Activated naive CD4-positive, alpha-beta T cell treated with anti-CD3 and anti-CD28 coated beads, Interleukin-2, amount 10 ng/mL, durations not matched to agents 7 days and 5 days (primary cell): ENCODE measurements at regions not wholly inside any gene's neighbourhood (a gene's known extent, or its start where the extent isn't known, plus 50 kb on each side); places are given as distances from the start of the nearest gene placed in this dataset.

Source experiments
- CTCF ChIA-PET: fragments of 350-600 bp; sonication (Branson Sonifier 250); formaldehyde crosslinking; loops from one replicate; lab custom pipeline; 2021; ENCODE audit warnings: antibody characterized with exemption; lab: Charles Lee
- DNase-seq: peaks from one replicate; pipeline ENCODE4 v3.0.0-alpha.2; 2020
- H3K27ac Mint-ChIP-seq: one replicate; pipeline ENCODE4 v1.8.0; 2021; ENCODE audit warnings: mild to moderate bottlenecking, moderate library complexity, mixed read lengths
- H3K27me3 Mint-ChIP-seq: one replicate; pipeline ENCODE4 v1.8.0; 2021; ENCODE audit warnings: mild to moderate bottlenecking, mixed read lengths
- H3K36me3 Mint-ChIP-seq: one replicate; pipeline ENCODE4 v1.8.0; 2021; ENCODE audit warnings: mixed read lengths
- H3K4me1 Mint-ChIP-seq: one replicate; pipeline ENCODE4 v1.8.0; 2021; ENCODE audit warnings: mixed read lengths
- H3K4me3 Mint-ChIP-seq: one replicate; pipeline ENCODE4 v1.8.0; 2021; ENCODE audit warnings: mild to moderate bottlenecking, moderate library complexity, mixed read lengths
- H3K9me3 Mint-ChIP-seq: one replicate; pipeline ENCODE4 v1.8.0; 2021; ENCODE audit warnings: mixed read lengths

DNA sequence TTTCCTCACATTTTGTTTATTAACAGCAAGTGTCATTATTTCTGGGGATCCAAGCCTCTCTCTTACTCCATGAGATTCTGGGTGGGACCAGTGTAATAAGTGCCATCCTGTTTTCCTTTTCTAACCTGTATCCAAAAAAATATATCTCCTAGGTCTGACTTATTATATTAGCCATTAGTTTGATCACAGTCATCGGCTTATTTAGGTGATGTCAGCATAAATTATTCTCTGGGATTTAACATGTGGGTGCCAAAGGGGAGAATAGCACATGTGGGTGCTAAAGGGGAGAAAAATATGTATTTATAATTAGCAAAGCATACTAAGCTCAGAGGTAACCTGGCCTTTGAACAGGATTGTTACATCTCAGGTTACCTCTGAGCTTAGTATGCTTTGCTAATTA is 293.8 kb upstream of the SEMA3D start:
- Mint-ChIP-seq H3K27ac (no peak overlapping the region), H3K4me1 (no peaks in the 10 kb centered on the region), H3K36me3 (no peaks in the 10 kb centered on the region), H3K27me3 (no peaks in the 10 kb centered on the region), H3K9me3 (no peaks in the 10 kb centered on the region), H3K4me3 (no peak overlapping the region)
- DNase-seq = no peak
- CTCF ChIA-PET = no interaction called here

DNA sequence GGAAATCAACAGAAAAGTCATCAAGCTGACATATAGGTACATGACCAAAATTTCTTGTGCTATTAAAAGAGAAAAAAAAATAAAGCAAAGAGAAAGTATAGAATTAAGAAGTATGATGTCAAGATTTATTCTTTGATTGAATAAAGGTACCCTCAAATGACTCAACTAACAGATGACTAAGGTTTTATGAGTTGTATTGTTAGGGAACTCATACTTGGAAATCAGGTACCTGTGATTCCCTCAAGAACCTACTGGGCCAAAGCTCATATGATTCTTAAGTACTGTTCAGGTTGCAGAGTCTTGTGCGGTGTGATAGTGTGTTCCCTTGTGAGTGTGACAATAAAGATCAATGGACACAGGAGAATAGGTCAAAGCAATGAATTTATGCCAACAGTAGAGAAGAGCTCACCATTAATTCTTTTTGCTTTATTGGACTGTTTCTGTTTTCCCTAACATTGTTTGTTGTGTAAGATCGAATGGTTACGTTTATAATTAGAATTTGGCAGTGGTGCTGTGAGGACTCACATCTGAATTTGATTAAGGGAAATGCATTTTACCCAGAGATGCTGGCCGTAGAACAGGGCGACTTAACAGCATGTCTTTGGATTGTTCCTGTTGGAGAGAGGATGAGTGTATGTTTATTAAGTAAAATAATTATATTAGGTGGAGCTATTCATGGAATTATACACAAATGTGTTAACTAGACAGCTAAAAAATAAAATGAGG is 293.2 kb upstream of the SEMA3D start:
- Mint-ChIP-seq H3K27me3 (no peaks in the 10 kb centered on the region), H3K9me3 (no peaks in the 10 kb centered on the region), H3K36me3 (no peaks in the 10 kb centered on the region), H3K27ac (no peak overlapping the region), H3K4me1 (no peaks in the 10 kb centered on the region), H3K4me3 (no peak overlapping the region)
- CTCF ChIA-PET = no interaction called here
- DNase-seq = no peak

DNA sequence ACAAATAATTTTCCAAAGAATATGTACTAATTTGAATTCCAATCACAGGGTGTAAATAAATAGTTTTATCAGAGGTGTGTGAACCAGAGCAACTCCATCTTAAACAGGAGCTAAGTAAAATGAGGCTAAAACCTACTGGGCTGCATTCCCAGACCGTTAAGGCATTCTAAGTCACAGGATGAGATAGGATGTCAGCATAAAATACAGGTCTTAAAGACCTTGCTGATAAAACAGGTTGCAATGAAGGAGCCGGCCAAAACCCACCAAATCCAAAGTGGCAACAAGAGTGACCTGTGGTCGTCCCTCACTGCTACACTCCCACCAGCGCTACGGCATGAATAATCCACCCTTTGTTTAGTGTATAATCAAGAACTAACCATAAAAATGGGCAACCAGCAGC is 291.7 kb upstream of the SEMA3D start:
- no peak overlapping the region for H3K27ac Mint-ChIP-seq
- no peak for DNase-seq
- no peaks in the 10 kb centered on the region for H3K9me3 Mint-ChIP-seq
- no peaks in the 10 kb centered on the region for H3K4me1 Mint-ChIP-seq
- no peak overlapping the region for H3K4me3 Mint-ChIP-seq
- CTCF ChIA-PET = no interaction called here
- no peaks in the 10 kb centered on the region for H3K27me3 Mint-ChIP-seq
- H3K36me3 Mint-ChIP-seq = no peaks in the 10 kb centered on the region

DNA sequence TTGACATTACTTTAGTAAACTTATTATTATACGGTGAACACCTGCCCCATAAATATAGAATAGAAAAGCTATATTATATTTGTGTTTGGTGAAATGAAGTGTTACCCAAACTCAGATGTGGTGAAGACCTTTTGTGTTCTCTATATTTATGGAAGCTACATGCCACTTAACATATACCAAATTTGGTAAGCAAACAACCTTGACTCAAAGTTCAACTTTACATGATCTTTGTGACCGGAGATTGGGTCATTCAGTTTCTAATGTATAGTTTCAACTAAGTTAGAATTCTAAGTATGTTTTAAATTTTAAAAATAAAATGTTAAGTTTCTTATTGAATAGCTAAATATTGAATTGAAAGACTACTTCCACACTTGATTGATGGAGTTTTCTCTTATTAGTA is 288.6 kb upstream of the SEMA3D start:
- no peak overlapping the region for H3K27ac Mint-ChIP-seq
- no peaks in the 10 kb centered on the region for H3K9me3 Mint-ChIP-seq
- CTCF ChIA-PET = no interaction called here
- no peaks in the 10 kb centered on the region for H3K27me3 Mint-ChIP-seq
- H3K4me3 Mint-ChIP-seq = no peak overlapping the region
- no peaks in the 10 kb centered on the region for H3K4me1 Mint-ChIP-seq
- no peak for DNase-seq
- no peaks in the 10 kb centered on the region for H3K36me3 Mint-ChIP-seq

DNA sequence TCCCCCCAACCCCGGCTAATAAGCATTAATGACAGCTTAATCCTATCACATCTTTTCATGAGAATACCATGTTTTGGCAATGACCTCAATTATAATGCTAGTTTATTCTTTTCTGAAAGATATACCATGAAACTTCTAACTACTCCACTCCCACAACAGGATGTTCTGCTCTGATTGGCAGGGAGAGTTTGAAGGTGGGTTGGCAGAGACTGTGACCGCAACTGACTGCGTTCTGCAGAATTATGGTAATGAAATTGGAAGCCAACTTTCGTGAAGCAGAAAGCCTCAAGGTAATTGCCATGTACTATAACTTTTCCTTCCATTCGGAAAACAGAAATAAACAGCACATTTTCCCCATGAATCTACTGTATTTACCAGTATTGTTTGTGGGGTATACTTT is 288.2 kb upstream of the SEMA3D start:
- DNase-seq = no peak
- H3K36me3 Mint-ChIP-seq = no peaks in the 10 kb centered on the region
- no peak overlapping the region for H3K27ac Mint-ChIP-seq
- no peaks in the 10 kb centered on the region for H3K27me3 Mint-ChIP-seq
- H3K4me1 Mint-ChIP-seq = no peaks in the 10 kb centered on the region
- H3K4me3 Mint-ChIP-seq = no peak overlapping the region
- no peaks in the 10 kb centered on the region for H3K9me3 Mint-ChIP-seq
- CTCF ChIA-PET = no interaction called here

DNA sequence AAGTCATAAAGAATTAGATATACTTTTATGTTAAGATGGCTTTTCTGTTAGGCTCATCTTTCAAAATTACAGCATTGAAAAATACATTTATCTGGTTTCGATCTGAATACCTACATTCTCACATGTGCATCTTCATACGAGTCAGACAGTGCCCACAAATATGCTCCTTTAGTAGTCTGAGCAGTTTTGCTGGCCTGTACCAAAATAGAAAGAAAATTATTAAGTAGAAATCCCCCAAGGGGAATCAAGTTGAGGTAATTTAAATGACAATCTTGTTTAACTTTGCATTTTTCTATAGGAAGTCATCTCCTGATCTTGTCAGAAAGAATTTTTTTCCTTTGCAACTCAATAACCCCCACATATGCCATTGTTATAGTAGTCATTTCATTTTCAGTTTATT is 287.4 kb upstream of the SEMA3D start:
- Mint-ChIP-seq H3K27ac (no peak overlapping the region), H3K4me1 (no peaks in the 10 kb centered on the region), H3K36me3 (no peaks in the 10 kb centered on the region), H3K27me3 (no peaks in the 10 kb centered on the region), H3K4me3 (no peak overlapping the region), H3K9me3 (no peaks in the 10 kb centered on the region)
- CTCF ChIA-PET = no interaction called here
- DNase-seq = no peak

DNA sequence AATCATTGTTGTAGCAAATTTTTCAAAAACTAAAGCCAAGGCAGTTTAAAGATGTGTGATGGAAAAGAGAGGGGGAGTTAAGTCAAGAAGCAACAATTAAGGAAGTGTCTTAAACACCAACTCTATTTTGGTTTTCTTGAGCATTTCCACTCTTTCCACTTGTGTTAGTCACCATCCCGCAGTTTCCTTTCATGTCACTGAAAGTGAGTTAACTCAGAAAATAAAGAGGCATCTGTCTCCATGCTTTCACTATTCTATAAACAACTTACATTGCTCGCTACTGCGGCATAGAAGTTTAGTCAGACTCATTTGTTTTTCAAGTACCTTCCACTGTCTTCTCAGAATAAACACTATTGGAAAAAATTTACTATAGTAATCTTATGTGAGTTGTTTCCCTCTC is 284.9 kb upstream of the SEMA3D start:
- CTCF ChIA-PET = no interaction called here
- no peaks in the 10 kb centered on the region for H3K9me3 Mint-ChIP-seq
- DNase-seq = no peak
- no peaks in the 10 kb centered on the region for H3K4me1 Mint-ChIP-seq
- no peak overlapping the region for H3K27ac Mint-ChIP-seq
- no peaks in the 10 kb centered on the region for H3K36me3 Mint-ChIP-seq
- H3K4me3 Mint-ChIP-seq = no peak overlapping the region
- no peaks in the 10 kb centered on the region for H3K27me3 Mint-ChIP-seq

DNA sequence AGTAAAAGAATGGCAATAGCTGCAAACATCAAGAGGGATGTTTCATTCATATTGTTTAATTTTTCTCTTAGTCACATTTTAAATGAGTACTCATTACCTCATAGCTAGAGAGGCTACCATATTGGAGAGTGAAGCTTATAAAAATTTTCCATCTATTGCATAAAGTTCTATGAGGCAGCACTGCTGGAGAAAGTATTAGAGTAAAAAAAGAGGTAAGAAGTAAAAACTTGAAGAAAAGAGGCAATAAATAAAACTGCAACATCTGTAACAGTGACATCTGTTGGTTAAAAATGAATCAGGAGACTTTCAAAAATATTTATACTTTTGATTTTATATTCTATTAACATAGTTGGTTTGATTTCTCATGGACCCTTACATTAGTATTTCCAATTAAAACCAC is 284.5 kb upstream of the SEMA3D start:
- Mint-ChIP-seq H3K9me3 (no peaks in the 10 kb centered on the region), H3K4me1 (no peaks in the 10 kb centered on the region), H3K27me3 (no peaks in the 10 kb centered on the region), H3K36me3 (no peaks in the 10 kb centered on the region), H3K27ac (no peak overlapping the region), H3K4me3 (no peak overlapping the region)
- no peak for DNase-seq
- CTCF ChIA-PET = interaction anchor here (0.6 kb wide), 1 partner anchor 85 kb away, joined by 3 read pairs; no protein-coding TSS in a partner anchor

DNA sequence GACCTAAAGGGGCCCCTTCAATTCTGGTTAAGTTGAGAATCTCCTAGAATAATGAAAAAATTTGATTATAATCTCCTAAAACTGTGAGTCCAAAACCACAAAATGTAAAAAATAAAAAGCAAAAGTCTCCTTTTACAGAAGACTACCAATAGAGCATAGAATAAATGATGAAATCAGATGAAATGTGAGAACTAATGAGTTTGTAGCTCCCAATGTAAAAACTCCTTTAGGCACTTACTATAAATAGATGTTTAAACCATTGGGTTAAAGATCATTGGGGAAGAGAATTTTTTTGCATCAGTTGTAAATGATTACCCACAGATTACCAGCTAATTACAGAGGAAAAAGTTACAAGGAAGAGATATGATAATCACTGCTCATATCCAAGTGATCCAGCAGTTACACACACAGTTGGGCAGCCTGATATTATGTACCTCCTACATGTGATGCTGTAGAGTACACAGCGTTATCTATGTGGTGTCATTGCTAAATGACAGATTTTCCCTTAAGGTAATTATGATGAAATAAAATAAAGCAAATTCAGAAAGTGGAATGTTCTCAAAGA is 282.7 kb upstream of the SEMA3D start:
- no peaks in the 10 kb centered on the region for H3K36me3 Mint-ChIP-seq
- no peaks in the 10 kb centered on the region for H3K4me1 Mint-ChIP-seq
- no peaks in the 10 kb centered on the region for H3K9me3 Mint-ChIP-seq
- CTCF ChIA-PET = no interaction called here
- DNase-seq = no peak
- no peak overlapping the region for H3K4me3 Mint-ChIP-seq
- H3K27ac Mint-ChIP-seq = no peak overlapping the region
- H3K27me3 Mint-ChIP-seq = no peaks in the 10 kb centered on the region

DNA sequence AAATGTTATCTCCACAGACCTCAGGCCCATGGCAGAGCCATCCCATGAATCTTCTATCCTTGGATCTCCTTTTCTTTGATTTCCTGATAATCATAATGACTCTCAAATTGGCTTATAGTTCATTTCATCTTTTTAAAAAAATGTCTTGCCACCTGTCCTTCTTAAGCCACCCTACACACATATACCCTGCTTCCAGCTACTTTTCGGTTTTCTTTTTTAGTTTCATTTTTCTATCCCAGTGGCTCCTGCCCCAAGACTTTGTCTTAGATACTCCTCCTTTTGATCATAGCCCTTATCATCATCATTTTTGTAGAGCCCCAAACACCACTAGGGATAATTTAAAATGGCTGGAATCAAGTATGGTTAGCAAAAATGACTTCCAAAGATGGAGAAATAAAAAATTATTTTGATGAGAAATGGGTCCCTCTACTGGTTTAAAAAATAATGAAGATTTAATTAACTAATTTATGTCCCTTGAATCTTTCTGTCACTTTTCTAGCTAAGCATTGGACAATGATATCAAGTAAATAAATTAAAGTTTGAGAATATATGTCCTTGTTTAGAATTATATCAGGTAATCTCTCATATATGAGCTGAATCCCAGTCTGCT is 277.3 kb upstream of the SEMA3D start:
- no peak for DNase-seq
- Mint-ChIP-seq H3K4me1 (no peaks in the 10 kb centered on the region), H3K36me3 (no peaks in the 10 kb centered on the region), H3K9me3 (no peaks in the 10 kb centered on the region), H3K27me3 (no peaks in the 10 kb centered on the region), H3K4me3 (no peak overlapping the region), H3K27ac (no peak overlapping the region)
- CTCF ChIA-PET = interaction anchor here (0.9 kb wide), 1 partner anchor 422 kb away, joined by 3 read pairs; no protein-coding TSS in a partner anchor

DNA sequence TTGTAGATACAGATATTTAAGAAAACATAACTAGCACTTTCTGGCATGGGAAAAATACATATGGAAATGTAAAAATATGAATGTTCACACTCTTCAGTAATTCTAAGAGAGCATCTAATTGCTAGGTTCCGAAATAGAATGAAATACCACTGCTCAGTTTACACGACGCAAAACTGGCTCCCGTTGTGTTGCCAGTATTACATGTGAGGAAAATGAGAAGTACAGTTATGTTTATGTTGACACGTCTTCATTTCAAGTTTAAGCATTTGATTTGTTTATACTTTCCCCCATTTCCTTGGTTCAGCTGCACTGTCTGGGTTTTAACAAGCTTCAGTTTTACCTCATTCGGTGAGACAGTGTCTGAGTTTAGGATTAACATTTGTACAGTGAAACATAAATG is 275.8 kb upstream of the SEMA3D start:
- Mint-ChIP-seq H3K27ac (no peak overlapping the region), H3K27me3 (no peaks in the 10 kb centered on the region), H3K36me3 (no peaks in the 10 kb centered on the region), H3K9me3 (no peaks in the 10 kb centered on the region), H3K4me1 (no peaks in the 10 kb centered on the region), H3K4me3 (no peak overlapping the region)
- CTCF ChIA-PET = no interaction called here
- DNase-seq = no peak

DNA sequence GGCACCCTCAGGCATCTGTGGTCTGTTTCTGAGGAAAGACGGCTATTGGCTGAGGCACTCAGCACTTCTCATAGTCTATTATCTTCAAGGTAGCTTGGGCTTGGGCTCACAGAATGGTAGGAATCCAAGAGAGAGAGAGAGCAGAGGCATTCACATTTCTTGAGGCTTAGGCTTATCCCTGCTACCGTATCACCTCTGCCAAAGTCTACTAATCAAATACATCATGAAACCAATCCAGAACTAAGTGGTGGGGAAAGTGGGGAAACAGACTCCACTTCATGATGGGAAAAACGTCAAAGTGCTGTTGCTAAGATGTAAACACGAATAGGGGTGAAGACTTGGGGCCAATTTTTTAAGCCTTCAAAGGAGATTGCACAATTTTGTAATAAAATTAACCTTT is 271.1 kb upstream of the SEMA3D start:
- DNase-seq = no peak
- CTCF ChIA-PET = no interaction called here
- no peak overlapping the region for H3K4me3 Mint-ChIP-seq
- H3K4me1 Mint-ChIP-seq = no peaks in the 10 kb centered on the region
- no peak overlapping the region for H3K27ac Mint-ChIP-seq
- H3K36me3 Mint-ChIP-seq = no peaks in the 10 kb centered on the region
- no peaks in the 10 kb centered on the region for H3K27me3 Mint-ChIP-seq
- no peaks in the 10 kb centered on the region for H3K9me3 Mint-ChIP-seq

DNA sequence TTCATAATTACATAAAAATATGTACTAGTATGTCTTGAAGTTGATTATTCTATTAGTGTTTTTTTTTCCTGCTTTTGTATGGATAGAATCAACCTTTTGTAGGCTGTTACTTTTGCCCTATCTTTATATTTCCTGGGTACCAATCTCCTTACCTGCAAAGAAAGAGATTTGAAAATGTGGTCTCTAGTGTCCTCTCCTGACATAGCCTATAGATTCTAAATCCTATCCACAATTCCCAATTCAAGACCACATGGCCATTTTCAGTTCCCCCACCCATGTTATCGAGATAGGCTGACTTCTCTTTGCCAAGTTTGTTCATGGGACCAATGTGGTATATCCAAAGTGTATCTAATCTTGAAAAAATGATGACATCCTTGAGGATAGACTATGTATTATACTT is 269.4 kb upstream of the SEMA3D start:
- Mint-ChIP-seq H3K27me3 (no peaks in the 10 kb centered on the region), H3K4me1 (no peaks in the 10 kb centered on the region), H3K9me3 (no peaks in the 10 kb centered on the region), H3K4me3 (no peak overlapping the region), H3K27ac (no peak overlapping the region), H3K36me3 (no peaks in the 10 kb centered on the region)
- CTCF ChIA-PET = no interaction called here
- no peak for DNase-seq

DNA sequence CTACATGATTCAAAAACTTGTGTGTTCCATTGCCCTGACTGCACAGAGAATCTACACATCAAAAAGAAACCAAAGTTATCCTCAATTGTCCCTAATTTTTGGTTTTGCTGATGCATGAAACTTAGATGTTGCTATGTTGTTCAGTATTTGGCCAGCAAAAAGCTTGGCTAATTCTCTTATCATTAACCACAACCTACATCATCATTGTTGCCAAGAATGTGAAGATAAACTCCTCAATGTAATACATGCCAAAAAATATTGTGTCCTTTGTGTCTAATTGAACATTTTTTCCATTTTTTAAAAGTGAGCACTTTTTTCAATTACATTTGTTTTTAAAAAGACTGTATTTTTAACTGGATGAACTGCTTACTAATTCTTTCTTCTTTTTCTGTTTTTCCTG is 268.0 kb upstream of the SEMA3D start:
- Mint-ChIP-seq H3K27me3 (no peaks in the 10 kb centered on the region), H3K27ac (no peak overlapping the region), H3K36me3 (no peaks in the 10 kb centered on the region), H3K4me1 (no peaks in the 10 kb centered on the region), H3K4me3 (no peak overlapping the region), H3K9me3 (no peaks in the 10 kb centered on the region)
- CTCF ChIA-PET = no interaction called here
- no peak for DNase-seq

DNA sequence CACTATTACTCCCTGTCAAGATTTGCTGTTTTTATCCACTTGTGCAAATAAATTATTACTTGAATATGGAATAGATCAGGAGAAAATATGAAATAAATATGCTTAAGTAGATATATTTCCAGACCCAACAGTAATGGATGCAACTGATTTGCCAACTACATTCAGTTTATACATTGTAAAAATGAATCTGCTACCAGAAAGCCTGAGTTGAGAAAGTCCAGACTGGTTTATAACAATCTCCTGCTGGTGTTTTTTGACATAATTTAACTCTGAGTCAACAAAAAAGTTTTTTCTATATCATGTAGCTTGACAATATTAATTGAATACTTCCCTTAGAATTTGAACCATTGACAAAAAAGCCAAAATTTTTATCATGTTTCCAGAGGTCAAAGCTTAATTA is 265.8 kb upstream of the SEMA3D start:
- no peak for DNase-seq
- no peaks in the 10 kb centered on the region for H3K27me3 Mint-ChIP-seq
- no peak overlapping the region for H3K27ac Mint-ChIP-seq
- H3K4me3 Mint-ChIP-seq = no peak overlapping the region
- no peaks in the 10 kb centered on the region for H3K9me3 Mint-ChIP-seq
- CTCF ChIA-PET = no interaction called here
- H3K4me1 Mint-ChIP-seq = no peaks in the 10 kb centered on the region
- no peaks in the 10 kb centered on the region for H3K36me3 Mint-ChIP-seq
